Stimulated activated CD4-positive, alpha-beta T cell treated with anti-CD3 and anti-CD28 coated beads, Interleukin-4, amount 100 ng/mL, for 4 hours (primary cell): ENCODE measurements at regions not wholly inside any gene's neighbourhood (a gene's known extent, or its start where the extent isn't known, plus 50 kb on each side); places are given as distances from the start of the nearest gene placed in this dataset.

ENCODE experiments used
- DNase-seq, 2 experiments: peaks; one replicate each; pipeline ENCODE4 v3.0.0-alpha.2; 2020

- DNase-seq: no peak
Observed at GRCh38 chr13:89660752-89661151, 1686.7 kb upstream of the MIR17HG start.

GRCh38 chr13:89673789-89674311 is 1673.6 kb upstream of the MIR17HG start:
- no peak for DNase-seq

GRCh38 chr13:89678466-89679121 is 1668.9 kb upstream of the MIR17HG start:
- DNase-seq: no peak

- DNase-seq: no peak
Observed at GRCh38 chr13:89684896-89685295, 1662.6 kb upstream of the MIR17HG start.

- DNase-seq: no peak
Observed at GRCh38 chr13:89686171-89686570, 1661.3 kb upstream of the MIR17HG start.

GRCh38 chr13:89687066-89687465 is 1660.4 kb upstream of the MIR17HG start:
- no peak for DNase-seq

GRCh38 chr13:89688918-89689317 is 1658.6 kb upstream of the MIR17HG start:
- no peak for DNase-seq

GRCh38 chr13:89694451-89694850 is 1653.0 kb upstream of the MIR17HG start:
- DNase-seq: no peak

GRCh38 chr13:89695343-89696257 is 1651.9 kb upstream of the MIR17HG start:
- no peak for DNase-seq

GRCh38 chr13:89701913-89702312 is 1645.6 kb upstream of the MIR17HG start:
- DNase-seq: no peak

- DNase-seq: no peak
Observed at GRCh38 chr13:89704040-89704439, 1643.4 kb upstream of the MIR17HG start.

- no peak for DNase-seq
Observed at GRCh38 chr13:89708013-89708412, 1639.5 kb upstream of the MIR17HG start.

GRCh38 chr13:89721216-89721615 is 1626.3 kb upstream of the MIR17HG start:
- DNase-seq: no peak

- DNase-seq: no peak
Observed at GRCh38 chr13:89726690-89727435, 1620.6 kb upstream of the MIR17HG start.

- DNase-seq: no peak
Observed at GRCh38 chr13:89733829-89734228, 1613.7 kb upstream of the MIR17HG start.

GRCh38 chr13:89737051-89737450 is 1610.4 kb upstream of the MIR17HG start:
- DNase-seq: no peak

GRCh38 chr13:89738072-89738471 is 1609.4 kb upstream of the MIR17HG start:
- DNase-seq: no peak

- no peak for DNase-seq
Observed at GRCh38 chr13:89740994-89741685, 1606.3 kb upstream of the MIR17HG start.

GRCh38 chr13:89746554-89746953 is 1600.9 kb upstream of the MIR17HG start:
- no peak for DNase-seq

GRCh38 chr13:89748716-89749115 is 1598.8 kb upstream of the MIR17HG start:
- no peak for DNase-seq

- DNase-seq: no peak
Observed at GRCh38 chr13:89749888-89750287, 1597.6 kb upstream of the MIR17HG start.

GRCh38 chr13:89750371-89750770 is 1597.1 kb upstream of the MIR17HG start:
- no peak for DNase-seq
